RWPE2 (cell line): ENCODE measurements at regions not wholly inside any gene's neighbourhood (a gene's known extent, or its start where the extent isn't known, plus 50 kb on each side); places are given as distances from the start of the nearest gene placed in this dataset.

Experiments used
- ATAC-seq: fragments of 200-7000 bp; cut with Tn5 transposase; 3 replicates; pipeline ENCODE4 v1.9.1; 2021; ENCODE audit warnings: low read depth
- DNase-seq: peaks from one replicate; pipeline ENCODE4 v3.0.0-alpha.2; 2020; ENCODE audit warnings: low spot score
- H3K27ac ChIP-seq: fragments of 450-650 bp; 2 replicates; pipeline ENCODE4 v1.5.1; 2017; ENCODE audit warnings: mild to moderate bottlenecking; ENCODE audit not compliant: poor library complexity, severe bottlenecking
- H3K27me3 ChIP-seq: fragments of 250-450 bp; sonication (Bioruptor Pico); 2 replicates; pipeline ENCODE4 v1.5.1; 2021; ENCODE audit warnings: mild to moderate bottlenecking, moderate library complexity; ENCODE audit not compliant: insufficient read depth, poor library complexity, severe bottlenecking
- H3K36me3 ChIP-seq: fragments of 250-450 bp; sonication (Bioruptor Pico); 2 replicates; pipeline ENCODE4 v1.5.1; 2020; ENCODE audit warnings: low read depth, mild to moderate bottlenecking, moderate library complexity
- H3K4me1 ChIP-seq: fragments of 250-450 bp; sonication (Bioruptor Pico); 2 replicates; pipeline ENCODE4 v1.5.1; 2021; ENCODE audit warnings: mild to moderate bottlenecking, moderate library complexity; ENCODE audit not compliant: insufficient read depth, poor library complexity, severe bottlenecking
- H3K4me3 ChIP-seq: fragments of 250-450 bp; sonication (Bioruptor Pico); 2 replicates; pipeline ENCODE4 v1.5.1; 2021; ENCODE audit warnings: mild to moderate bottlenecking, moderate library complexity; ENCODE audit not compliant: severe bottlenecking
- H3K9me3 ChIP-seq: fragments of 250-450 bp; sonication (Bioruptor Pico); 2 replicates; pipeline ENCODE4 v1.5.1; 2021; ENCODE audit warnings: mild to moderate bottlenecking, moderate library complexity; ENCODE audit not compliant: severe bottlenecking
- CTCF ChIP-seq: fragments of 450-650 bp; IDR thresholded peaks from one replicate; pipeline ENCODE4 v1.5.1; 2017; ENCODE audit warnings: mild to moderate bottlenecking, moderate library complexity; ENCODE audit not compliant: poor library complexity, severe bottlenecking

DNA sequence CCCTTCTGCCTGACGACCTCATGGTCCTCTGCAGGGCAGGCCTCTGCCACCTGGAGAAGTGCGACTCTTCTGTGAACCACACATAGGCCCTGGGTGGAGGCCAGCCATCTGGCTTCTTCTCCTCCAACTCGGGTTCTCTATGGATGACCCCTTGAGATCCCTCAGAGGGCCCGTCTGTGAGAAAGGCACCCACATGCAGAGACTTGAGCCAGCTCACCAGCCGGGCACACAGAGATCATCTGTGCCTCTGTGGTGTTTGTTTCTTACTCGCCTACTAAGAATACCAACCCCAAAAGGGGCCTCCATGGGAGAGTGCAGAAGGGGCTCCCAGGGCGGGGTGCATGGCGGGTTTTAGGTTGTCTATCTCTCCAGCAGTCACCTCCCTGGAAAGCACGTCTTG, 176.5 kb upstream of the SALL3 start:
- H3K9me3 ChIP-seq: no peaks in the 10 kb centered on the region
- DNase-seq: no peak
- ATAC-seq: no peak
- H3K27me3 ChIP-seq: no peaks in the 10 kb centered on the region
- H3K36me3 ChIP-seq: no peaks in the 10 kb centered on the region
- H3K27ac ChIP-seq: no peak overlapping the region
- TF ChIP-seq CTCF: no peak
- no peaks in the 10 kb centered on the region for H3K4me1 ChIP-seq
- no peak overlapping the region for H3K4me3 ChIP-seq

DNA sequence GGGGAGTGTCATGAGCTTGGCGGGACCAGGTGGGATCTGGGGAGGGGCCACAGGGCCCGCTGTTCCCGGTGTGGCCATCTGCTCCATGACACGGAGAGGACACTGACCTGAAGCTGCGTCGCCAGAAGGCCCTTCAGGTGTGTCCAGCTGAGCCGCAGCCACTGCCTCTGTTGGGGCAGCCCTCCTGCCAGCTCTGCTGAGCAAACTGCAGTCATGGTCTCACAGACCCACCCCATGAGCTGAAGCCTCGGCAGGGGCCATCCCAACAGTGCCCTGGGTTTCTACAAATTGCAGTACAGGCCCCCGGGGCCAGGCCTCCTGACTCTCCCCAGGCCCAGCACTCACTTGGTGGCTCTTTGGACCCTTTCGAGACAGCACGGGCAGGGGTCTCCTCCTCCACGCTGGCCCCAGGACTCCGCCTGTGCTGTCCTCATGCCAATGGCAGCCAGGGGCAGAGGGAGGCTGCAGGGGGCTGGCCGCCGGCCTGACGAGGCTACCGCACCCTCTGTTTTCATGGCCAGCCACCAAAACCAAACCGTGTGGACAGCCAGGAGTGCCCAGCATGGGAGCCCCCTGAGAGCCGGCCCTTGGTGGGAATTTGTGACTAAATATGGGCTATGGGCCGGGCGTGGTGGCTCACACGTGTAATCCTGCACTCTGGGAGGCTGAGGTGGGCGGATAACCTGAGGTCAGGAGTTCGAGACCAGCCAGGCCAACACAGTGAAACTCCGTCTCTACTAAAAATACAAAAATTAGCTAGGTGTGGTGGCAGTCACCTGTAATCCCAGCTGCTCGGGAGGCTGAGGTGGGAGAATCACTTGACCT, 175.2 kb upstream of the SALL3 start:
- no peak for ATAC-seq
- Histone ChIP-seq H3K9me3 (no peaks in the 10 kb centered on the region), H3K36me3 (no peaks in the 10 kb centered on the region), H3K27ac (no peak overlapping the region), H3K27me3 (no peaks in the 10 kb centered on the region), H3K4me1 (no peaks in the 10 kb centered on the region), H3K4me3 (no peak overlapping the region)
- TF ChIP-seq CTCF: no peak
- DNase-seq: no peak

DNA sequence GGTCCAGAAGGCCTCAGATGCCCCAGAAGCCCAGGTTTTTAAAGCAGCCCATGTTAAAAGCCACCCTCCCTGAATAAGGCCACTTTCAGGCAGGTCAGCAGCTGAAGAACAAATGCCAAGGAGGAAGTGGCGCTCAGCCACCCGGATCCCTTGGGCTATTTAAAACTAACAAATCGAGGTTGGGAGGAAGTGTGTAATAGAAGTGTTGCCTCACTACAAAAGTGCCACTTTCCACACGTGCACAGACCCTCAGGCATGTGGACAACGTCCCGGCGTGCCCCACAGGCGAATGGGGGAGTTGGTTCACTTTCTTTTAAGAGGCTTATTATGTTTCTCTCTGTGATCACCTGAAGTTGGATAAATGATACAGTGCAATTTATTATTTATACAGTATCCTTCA, 173.8 kb upstream of the SALL3 start:
- no peak for ATAC-seq
- no peaks in the 10 kb centered on the region for H3K9me3 ChIP-seq
- H3K27ac ChIP-seq: no peak overlapping the region
- no peak overlapping the region for H3K4me3 ChIP-seq
- no peak for DNase-seq
- no peak for TF ChIP-seq CTCF
- H3K36me3 ChIP-seq: no peaks in the 10 kb centered on the region
- no peaks in the 10 kb centered on the region for H3K4me1 ChIP-seq
- no peaks in the 10 kb centered on the region for H3K27me3 ChIP-seq

DNA sequence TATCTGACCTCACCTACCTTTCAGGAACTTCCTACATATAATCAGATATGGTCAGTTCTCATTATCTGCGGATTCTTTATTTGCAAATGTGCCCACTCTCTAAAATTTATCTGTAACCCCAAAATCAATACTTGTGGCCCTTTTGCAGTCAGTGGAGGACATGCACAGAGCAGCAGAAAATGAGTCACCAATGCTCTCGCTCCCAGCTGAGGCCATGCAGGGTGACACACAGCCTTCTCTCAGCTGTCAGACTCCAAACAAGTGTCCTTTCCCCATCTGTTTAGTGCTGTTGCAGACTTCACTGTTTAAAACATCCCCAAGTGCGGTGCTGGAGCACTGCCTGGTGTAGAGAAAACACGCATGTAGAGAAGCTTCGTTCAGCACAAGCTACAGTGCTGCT, 171.9 kb upstream of the SALL3 start:
- H3K4me3 ChIP-seq: no peak overlapping the region
- H3K27ac ChIP-seq: no peak overlapping the region
- no peaks in the 10 kb centered on the region for H3K27me3 ChIP-seq
- ATAC-seq (no peak), DNase-seq (no peak)
- H3K4me1 ChIP-seq: no peaks in the 10 kb centered on the region
- no peak for TF ChIP-seq CTCF
- H3K9me3 ChIP-seq: no peaks in the 10 kb centered on the region
- H3K36me3 ChIP-seq: no peaks in the 10 kb centered on the region

DNA sequence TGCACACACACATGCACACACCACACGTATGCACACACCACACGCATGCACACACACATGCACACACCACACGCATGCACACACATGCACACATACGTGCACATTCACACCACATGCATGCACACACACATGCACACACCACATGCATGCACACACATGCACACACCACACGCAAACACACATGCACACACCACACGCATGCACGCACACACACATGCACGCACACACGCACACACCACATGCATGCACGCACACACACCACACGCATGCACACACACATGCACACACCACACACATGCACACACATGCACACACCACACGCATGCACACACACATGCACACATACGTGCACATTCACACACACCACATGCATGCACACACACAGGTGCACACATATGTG, 169.8 kb upstream of the SALL3 start:
- H3K36me3 ChIP-seq: no peaks in the 10 kb centered on the region
- no peaks in the 10 kb centered on the region for H3K4me1 ChIP-seq
- no peak for TF ChIP-seq CTCF
- DNase-seq (no peak), ATAC-seq (no peak)
- H3K27ac ChIP-seq: no peak overlapping the region
- H3K9me3 ChIP-seq: no peaks in the 10 kb centered on the region
- no peaks in the 10 kb centered on the region for H3K27me3 ChIP-seq
- no peak overlapping the region for H3K4me3 ChIP-seq
